H4 (cell line): ENCODE measurements at regions not wholly inside any gene's neighbourhood (a gene's known extent, or its start where the extent isn't known, plus 50 kb on each side); places are given as distances from the start of the nearest gene placed in this dataset.

Source experiments
- DNase-seq: peaks from one replicate; pipeline ENCODE4 v3.0.0-alpha.2; 2015; ENCODE audit warnings: low spot score

DNA sequence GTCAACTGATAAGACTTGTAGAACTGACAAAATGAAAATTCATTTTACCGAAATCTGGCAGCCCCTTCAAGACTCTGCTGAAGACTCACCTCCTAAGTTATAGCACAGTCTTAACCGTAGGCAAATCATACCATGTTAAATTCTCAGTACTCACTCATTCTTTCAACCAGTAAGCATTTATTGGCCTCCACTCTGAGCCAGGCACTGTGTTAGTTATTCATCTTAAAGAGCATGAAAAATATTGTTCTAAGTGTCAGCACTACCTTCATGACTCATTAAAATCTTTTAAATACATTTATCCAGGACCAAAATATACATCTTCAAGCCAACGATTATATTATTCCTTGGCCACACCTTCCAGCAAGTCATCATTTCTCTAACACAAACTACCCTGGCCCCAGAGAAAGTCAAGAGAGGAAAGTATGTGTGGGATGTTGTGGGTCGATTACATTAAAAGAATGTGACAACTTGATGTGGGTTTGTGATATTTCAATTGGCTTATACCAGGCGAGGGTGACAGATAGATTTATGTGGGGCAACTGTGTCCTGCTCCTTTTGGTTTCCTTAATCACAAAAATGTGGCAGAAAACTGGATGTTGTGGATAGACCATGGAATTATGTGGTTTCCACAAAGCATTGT is 55.0 kb downstream of the TMEM30B start:
- DNase-seq, result no peak

DNA sequence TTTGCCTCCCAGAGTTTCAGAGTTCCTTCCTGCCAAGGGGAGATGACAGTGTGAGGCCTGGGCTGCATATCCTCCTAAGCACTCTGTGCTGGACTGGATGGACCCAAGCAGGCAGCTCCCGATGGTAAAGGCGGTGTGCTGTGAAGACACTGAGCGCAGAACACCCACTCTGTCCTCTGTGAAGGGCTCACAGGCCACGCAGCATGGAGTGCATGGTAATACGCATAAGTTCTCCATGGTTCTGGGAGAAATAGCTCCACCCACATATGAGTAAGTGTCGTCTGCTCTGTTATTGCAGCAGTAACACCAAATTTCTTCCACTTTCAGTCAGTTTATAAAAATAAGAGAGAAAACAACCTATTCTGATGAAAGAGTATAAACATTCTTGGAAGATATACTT is 55.8 kb downstream of the TMEM30B start:
- DNase-seq, result no peak

DNA sequence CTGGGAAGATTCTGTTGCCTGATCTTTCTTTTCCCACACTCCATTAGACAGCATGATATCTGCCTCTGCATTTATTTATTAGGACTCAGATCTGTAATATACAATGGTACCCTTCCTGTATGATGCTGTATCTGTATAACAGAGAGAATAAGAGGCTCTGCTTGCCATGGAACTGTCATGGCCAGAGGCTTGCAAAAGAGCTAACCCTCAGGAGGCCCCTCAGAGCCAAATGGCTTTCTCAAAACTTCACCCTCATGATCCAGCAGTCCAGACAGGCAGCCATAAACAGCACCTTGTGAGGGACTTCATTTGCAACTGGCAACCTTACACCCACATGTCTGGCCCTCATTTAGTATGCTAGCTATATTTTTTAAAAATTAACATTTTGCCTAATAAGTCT is 57.6 kb downstream of the TMEM30B start:
- no peak for DNase-seq

DNA sequence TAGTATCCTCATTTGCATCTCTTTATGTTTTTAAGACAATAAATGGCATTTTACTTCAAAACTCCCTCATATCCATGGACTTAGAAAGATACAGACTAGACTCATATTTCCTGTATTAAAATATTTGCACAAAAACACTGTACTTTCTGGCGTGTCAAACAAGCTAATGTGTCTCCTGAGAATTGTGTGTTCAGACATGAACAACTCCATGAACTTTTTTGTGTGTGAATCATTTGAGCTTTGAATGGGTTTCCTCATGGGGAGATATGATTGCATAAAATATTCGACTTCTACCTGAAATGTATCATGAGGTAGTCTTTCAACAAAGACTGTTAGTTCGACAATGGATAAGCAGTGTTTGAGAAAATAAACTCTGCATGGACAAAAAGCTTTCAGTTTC is 58.8 kb downstream of the TMEM30B start:
- no peak for DNase-seq

DNA sequence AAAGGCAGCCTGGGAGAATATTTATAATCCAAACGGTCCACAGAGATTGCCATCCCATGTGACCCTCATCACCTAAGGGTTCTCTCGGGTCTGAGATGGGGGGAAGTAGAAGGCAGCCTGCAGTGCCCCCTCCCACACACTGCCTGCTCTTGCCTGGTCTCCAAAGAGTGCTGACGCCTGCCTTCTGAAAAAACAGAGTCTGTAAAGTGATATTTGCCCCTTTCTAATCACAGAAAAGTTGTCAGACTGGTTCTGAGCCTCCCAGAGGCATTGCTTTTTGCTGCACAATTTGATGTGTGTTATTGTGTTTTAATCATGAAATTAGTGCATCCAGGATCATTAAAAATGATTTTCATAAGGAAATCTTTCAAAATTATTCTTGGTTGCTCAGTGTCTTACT is 59.2 kb downstream of the TMEM30B start:
- DNase-seq, result no peak

DNA sequence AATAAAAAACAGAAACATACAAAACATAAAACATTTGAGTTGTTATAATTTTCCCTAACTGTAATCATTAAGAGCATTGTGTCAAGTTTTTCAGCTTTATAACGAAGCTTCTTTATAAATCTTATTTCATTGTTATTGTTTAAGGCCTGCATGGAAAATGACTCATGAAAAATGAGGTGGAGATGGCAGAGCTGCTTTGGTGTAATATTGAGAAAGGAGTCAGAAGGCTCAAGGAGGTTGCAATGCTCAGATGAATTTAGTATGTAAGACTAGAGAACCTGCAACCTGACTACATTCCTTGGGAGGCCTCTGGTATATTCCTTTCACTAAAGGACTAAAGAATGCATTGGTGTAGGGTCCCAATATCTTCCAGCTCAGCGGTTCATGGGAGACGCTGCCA is 61.5 kb downstream of the TMEM30B start:
- no peak for DNase-seq

DNA sequence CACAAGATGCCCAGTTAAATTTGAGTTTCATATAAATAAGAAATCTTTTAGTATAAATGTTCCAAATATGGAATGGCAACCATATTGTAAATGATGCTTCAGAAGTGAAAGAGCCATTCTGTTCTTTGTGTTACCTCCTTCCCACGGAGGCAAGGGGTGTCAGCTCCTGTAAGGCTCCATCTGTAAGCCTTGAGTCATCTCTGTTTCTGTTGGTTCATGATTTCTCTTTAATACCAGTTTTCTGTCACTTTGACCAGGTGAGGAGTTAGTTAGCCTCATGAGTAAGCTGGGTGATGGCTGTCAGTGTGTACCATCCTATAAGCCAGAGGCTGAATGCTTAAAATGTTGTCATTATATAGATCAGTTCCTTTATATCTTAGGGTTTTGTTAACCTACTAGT is 61.9 kb downstream of the TMEM30B start:
- no peak for DNase-seq

DNA sequence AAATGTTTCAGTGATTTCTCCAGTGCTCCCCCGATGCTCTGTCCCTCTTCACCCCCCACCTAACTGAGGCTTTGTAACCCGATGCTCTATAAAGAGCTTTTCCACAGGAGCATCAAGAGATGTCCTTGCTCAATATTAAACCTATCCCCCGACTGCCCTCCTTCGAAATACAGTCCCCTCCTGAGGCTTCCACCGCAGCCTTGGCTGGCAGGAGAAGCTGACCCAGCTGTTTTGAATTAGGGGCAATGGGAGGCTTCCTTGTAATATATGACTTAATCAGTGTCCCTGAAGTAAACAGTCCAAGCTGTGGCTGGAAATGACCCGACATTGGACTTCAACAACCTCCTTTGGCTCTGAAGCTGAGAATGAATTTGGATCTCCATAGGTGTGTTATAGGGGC is 62.4 kb downstream of the TMEM30B start:
- no peak for DNase-seq

DNA sequence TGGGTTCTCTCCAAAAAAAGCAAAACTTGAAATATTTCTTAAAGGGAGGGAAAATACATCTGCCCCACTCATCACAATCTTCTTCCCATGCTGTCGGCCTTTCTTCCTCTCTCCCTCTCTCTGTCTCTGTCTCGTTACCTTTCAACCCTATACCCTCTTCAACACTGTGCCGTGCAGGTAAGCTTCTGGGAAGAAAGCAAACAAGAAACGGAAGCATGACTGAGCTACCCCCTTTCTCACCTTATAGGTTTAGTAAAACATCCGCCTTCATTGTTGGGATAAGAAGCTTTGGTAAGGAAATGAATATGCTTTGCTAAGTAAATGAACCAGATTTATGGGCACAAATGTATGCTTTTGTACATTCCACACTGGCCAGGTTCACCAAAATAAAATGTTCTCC is 63.0 kb downstream of the TMEM30B start:
- DNase-seq, result no peak

DNA sequence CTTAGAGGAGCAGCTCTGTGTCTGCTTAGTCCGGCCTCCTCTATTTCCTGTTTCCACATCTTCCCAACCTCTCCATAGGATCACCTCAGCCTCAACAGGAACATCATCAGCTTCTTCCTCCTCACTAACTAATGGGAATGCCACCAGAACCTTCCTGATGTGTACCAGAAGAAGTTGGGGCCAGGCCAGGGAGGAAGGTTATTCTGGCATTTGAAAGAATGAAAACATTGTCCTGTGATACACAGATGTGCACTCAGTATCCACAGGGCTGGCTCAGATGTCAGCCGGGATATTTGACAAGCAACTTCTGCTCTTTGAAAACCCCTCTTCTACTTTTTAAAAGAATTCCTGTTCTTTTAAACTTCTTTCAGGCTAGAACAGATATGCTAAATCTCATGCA is 63.6 kb downstream of the TMEM30B start:
- no peak for DNase-seq

DNA sequence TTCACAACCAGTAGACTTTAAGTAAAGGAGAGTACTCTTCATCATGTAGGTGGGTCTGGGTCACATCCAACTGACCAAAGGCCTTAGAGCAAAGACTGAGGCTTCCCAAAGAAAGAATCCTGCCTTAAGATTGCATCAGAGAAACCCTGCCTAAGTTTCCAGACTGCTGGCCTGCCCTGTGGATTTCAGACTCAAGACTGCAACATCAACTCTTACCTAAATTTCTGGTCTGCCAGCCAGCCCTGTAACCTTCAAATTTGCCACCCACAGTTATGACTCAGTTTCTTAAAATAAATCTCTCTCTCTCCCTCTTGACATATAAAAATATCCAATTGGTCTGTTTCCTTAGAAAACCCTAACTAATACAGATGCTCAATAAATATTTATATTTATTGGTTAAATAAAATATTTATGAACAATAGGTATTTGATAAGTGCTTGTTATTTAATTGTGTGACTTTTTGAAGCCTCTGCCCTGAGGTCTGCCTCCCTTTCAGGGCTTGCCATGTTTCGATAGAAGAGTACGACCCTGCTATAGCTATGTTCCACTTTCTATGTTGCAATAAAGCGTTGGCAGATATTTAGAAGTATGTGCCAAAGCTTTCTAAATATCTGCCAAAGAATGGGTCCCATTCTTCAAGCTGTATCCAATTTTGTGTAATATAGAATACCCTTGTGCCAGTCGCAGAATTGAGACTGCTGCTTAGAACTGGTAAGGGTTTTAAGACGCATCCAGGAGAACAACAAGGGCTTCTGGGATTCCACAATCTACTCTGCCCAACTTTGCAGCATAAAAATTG is 65.7 kb downstream of the TMEM30B start:
- DNase-seq, result no peak

DNA sequence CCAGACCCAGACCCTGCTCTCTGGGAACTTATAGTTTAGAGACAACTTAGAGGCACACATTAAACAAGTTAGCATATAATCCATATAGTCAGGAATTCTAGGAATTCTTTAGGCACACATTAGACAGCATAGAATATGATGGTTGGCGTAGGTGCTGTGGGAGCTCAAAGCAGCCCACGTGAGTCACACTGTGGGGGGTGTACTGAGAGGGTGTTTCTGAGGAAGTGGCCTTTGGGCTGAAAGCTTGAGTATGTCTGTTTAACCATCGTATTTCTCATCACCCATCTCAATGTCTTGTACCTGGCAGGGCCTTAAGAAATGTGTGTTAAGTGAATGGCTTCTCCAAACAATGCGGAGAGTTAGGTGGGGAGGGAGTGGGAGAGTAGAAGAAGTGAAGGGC is 67.2 kb downstream of the TMEM30B start:
- no peak for DNase-seq

DNA sequence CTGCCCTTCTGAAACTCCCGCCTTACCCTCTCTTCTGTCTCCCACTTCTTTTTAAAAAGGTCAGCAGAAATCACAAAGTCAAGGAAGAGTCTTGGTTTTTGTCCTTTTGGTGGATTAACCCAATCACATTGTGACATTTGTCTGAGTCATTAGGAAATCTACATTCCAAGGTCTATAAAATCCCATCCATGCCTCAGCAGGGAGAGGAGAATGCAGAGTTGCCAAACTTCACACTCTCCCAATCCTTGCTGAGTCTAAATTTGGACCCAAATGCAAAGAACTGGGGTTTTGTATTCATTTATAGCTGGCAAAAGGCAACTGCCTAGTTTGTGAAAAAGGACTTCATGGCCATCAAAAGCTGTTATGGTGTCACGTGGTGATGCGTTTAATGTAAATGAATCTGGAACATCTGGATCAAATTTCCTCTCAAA is 67.9 kb downstream of the TMEM30B start:
- no peak for DNase-seq

DNA sequence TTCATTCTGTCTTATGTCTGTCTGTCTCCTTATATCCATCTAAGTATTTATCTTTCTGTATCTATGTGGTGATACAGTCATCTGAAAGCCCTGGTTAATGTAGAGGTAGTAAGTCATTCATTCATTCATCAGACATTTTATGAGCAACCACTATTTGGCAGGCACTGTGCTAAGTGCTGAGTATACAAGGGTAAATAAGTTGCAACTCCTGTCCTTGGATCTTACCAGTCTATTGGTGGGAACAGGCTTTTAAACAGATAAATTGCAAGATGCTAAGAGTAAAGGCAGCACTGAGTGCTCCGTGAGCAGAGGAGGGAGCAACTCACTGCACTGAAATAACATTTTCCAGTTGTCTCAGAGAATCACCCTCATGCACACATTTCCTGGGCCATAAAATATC is 68.6 kb downstream of the TMEM30B start:
- no peak for DNase-seq

DNA sequence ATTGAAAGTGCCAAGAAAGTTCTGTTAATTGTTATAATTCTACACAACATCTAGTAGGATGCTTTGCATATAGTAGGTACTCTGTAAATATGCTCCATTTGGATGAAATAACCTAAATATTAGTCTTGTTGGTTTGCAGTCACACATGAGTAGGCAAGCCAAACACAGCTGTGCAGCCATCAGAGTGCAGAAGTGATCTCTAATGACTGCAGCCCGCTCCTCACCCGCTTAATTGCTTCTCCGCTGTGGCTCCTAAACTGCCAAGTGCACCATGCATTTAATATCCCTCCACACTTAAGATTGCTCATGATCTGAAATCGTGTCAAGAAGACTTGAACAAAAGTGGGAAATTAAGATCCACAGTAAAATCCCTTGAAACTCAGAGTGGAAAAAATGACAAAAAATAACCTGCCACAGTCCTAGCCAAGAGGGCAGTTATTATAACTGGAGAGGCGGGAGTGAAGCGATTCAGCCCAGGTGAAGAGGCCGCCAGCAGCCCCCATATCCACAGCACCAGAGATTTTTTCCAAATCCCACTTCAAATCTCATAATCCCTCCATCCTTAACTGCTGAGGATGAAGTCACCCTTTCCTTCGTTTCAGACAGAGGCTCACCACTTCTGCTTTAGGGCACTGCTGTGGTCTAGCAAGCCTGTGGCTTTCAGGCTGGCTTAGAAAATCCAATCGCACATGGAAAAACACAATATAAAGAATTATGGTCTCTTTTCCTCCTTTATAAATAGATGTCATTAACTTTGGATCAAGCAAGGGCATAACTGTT is 69.5 kb downstream of the TMEM30B start:
- no peak for DNase-seq

DNA sequence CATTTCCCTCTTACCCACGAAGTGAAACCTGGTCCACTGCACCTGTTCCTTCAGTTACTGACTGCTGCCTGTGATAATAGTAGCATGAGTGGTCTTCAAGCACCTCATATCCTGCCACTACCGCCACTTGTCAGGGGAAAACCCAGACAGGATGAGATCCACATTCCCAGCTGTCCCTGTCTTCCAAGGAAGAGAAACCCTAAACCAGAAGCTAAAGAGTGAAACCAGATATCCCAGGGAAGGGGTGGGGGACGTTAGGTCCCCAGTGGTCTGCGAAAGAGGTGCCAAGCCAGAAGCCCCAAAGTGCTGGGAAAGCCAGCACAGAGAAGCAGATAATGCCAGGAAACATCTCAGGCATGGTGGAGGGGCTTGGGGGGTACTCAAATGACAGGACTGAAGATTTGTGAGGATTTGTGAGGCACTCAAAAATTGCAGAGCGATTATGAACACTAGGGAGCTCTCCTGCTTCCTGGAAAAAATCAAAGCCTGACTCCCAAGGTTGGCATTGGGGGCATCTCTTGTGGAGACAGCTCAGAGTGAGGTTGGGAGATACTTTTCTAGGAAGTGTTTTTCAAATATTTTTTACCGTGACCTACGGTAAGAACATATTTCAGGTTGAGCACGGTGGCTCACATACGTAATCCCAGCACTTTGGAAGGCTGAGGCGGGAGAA is 77.9 kb downstream of the TMEM30B start:
- DNase-seq, result no peak

DNA sequence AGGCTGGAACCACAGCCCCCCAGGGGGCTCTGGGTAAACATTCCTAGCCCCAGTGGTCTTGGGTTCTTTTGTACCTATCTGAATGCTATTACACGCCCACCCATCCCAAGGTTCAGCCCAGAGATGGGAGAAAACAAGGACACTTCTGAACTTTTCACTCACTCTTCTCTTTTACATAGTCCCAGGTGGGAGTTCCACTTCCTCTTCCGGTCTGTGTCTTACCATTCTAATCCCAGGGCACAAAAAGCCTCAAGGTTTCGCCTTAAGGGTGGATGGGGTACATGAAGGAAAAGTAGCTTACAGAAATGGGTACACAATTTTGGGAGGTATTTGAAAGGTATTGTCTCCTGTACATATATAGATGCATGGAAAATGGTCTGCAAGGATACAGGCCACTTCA is 79.0 kb downstream of the TMEM30B start:
- no peak for DNase-seq

DNA sequence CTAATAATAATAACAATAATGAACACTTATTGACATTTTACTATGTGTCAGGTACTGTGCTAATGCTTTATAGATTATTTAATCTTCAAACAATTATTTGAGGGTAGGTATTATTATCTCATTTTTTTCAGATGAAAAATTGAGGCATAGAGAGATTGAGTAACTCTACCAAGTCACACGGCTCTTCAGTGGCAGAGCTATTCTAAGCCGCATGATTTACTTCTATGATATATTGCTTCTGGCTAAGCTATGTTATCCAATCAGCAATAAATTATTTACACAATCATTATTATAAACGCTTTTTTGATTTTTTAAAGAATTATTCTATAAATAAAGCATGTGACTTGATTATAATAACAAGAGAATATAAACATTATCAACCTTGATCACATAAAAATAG is 80.0 kb downstream of the TMEM30B start:
- no peak for DNase-seq

DNA sequence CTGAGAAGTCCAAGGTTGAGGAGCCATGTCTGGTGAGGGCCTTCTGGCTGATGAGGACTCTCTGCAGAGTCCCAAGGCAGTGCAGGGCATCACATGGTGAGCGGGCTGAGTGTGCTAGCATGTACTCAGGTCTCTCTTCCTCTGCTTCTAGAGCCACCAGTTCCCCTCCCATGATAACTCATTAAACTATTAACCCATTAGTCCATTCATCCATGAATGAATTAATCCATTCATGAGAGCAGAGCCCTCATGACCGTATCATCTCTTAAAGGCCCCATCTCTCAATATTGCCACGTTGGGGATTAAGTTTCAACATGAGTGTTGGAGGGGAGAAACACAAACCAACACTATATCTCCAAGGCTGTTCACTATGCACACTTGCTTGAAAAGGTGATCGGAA is 83.7 kb downstream of the TMEM30B start:
- DNase-seq, result no peak

DNA sequence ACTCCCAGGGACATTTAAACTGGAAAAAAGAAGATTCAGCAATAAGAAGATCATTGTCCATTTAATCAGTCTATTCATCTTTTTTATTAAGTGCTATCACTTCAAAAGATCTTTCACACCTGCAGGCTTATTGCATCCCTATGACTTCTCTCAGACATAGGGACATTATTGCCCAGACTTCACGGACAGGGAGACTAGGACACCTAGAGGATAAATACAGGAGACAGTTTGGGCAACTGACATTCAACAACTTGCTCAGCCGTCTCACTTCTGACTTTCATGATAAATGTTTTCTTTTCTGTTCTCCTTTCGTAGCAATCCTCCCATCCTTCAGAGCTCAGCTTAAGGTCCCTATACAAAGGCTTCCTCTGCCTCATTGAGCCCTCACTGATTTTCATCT is 84.3 kb downstream of the TMEM30B start:
- DNase-seq, result no peak

DNA sequence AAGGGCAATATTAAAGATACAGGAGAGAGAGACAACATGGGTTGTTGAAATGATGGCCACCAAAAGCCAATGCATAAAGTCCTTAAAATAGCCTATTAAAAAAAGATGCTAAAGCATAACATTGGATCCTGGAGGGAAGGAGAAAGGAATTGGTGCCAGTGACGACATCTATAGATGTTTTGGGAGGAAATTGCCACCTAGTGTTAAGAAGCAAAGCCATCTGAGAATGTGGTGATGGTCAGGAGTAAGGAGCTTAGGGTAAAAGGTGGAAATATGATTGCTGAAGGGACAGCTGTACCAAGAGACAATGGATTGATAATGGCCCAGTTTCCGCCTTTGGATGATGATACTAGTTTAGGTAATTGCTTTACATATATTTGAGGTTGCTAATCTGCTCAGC is 85.1 kb downstream of the TMEM30B start:
- DNase-seq, result no peak

DNA sequence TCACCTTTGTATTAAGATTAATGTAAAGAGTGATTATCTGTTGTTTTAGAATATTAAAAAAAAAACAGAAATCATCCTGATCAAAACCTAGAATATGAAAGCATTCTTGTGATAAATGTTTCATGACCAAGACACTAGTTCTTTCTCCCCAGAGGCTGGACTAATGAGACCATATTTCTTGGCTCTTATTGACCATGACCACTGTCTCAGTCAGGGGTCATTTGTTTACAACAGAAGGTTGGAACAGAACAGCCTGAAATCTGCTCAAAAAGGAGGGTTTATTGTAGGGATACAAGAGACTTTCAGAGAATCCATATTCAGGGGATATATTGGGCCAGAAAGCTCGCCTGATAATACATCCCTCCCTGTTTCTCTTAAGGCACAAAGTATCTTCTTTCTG is 87.7 kb downstream of the TMEM30B start:
- DNase-seq, result no peak
